Suppressor macrophage treated with lipopolysaccharide for 1 hour (primary cell): ENCODE measurements at regions not wholly inside any gene's neighbourhood (a gene's known extent, or its start where the extent isn't known, plus 50 kb on each side); places are given as distances from the start of the nearest gene placed in this dataset.
"Not testable (repeated sequence)": the region's sequence is repeated elsewhere in the genome, so short reads cannot be mapped to it uniquely, and the experiment has no call there.

Experiments
- DNase-seq, 3 donors: peaks; one replicate each; pipeline ENCODE4 v3.0.0-alpha.2; 2020 to 2022

GRCh38 chr15:21774760-21775159 lies 102.8 kb downstream of the POTEB start:
- DNase-seq: not testable (repeated sequence)

- not testable (repeated sequence) for DNase-seq
Observed at GRCh38 chr15:21766524-21766923, 111.0 kb downstream of the POTEB start.

- not testable (repeated sequence) for DNase-seq
Observed at GRCh38 chr15:21763756-21764155, 113.8 kb downstream of the POTEB start.

DNA sequence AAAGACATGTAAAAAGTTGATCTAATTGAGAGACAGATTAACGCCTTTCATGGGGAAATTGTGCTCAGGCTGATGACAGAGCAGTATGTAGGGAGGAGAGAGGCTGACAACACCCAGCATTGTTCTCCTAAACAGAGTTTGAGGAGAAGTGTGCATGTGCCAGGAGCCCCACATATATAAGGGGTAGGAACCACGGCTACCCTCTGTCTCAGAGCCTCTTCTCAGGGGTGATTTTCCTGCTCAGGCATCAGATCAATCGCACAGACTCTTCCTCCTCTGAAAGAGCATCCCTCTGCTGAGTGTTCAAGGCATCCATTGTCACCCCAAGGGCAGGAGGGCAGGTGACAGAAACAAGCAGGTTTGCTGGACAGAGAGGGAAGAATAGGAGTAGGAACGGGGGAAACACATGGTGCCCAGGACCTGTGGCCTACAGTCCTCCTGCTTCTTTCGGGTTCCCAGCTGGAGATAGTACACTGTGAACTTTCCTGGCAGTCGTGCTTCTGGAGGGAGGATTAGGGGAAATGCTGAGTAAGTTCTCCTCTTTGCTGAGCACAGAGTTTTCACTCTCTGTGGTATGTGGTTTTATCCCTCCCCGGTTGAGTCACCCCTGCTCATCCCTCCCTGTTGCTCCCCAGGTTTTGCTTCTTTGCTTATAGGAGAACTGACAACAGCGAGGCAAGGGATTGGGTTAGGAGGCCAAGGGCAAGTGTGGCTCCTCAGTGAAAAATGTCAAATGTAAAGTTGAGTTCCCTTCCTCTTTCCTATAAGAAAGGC lies 117.1 kb downstream of the POTEB start:
- not testable (repeated sequence) for DNase-seq

- not testable (repeated sequence) for DNase-seq
Observed at GRCh38 chr15:21759401-21760165, 118.0 kb downstream of the POTEB start.

GRCh38 chr15:21753838-21754237 lies 123.7 kb downstream of the POTEB start:
- DNase-seq: not testable (repeated sequence)

DNA sequence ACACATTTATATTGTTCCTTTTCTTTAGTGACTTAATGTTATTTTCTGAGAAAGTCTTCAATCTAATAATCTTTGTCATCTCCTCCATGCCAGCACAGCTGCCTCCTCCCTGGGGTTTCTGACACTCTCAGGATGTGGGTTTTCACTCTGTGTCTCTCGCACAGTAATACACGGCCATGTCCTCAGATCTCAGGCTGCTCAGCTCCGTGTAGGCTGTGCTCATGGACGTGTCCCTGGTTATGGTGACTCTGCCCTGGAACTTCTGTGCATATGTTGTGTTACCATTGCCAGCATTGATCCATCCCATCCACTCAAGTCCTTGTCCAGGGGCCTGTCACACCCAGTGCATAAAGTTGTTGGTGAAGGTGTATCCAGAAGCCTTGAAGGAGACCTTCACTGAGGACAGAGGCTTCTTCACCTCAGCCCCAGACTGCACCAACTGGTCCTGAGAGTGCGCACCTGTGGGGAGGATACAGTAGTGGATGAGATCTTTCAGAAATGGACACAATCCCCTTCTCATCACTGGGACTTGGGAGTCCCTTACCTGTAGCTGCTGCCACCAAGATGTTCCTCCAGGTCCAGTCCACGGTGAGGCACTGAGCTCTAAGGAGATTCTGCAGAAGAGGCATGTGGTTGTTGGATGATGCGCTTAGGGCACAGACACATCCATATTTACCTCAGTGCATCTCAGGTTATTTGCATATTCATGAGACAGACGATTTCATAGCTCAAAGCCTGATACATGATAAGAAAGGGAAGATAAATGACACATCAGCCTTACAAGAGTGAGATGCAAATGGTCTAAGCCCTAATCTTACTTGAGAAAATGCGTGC lies 125.2 kb downstream of the POTEB start:
- not testable (repeated sequence) for DNase-seq

- not testable (repeated sequence) for DNase-seq
Observed at GRCh38 chr15:21749173-21749572, 128.4 kb downstream of the POTEB start.

- not testable (repeated sequence) for DNase-seq
Observed at GRCh38 chr15:21744245-21744915, 133.2 kb downstream of the POTEB start.

GRCh38 chr15:21742067-21742466 lies 135.5 kb downstream of the POTEB start:
- DNase-seq: not testable (repeated sequence)

DNA sequence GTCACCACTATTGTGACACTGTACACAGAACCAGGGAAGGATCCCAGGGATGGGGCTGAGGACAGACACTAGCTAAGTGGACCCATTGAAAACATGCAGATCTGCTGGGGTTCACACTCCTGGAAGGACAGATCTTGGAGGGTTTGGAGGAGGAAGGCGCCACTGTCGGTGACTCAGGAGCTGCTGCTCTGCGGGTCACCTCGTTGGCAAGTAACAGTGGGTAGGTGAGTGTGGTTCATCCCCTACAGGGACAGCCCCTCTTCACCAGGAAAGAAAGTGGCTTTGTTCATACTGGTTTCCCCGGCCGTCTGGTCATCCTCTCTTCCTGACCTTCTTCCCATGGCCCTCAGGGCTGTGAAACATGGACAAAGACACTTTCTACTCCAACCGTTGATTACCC lies 139.5 kb downstream of the POTEB start:
- not testable (repeated sequence) for DNase-seq

GRCh38 chr15:21736443-21736842 lies 141.1 kb downstream of the POTEB start:
- DNase-seq: not testable (repeated sequence)

DNA sequence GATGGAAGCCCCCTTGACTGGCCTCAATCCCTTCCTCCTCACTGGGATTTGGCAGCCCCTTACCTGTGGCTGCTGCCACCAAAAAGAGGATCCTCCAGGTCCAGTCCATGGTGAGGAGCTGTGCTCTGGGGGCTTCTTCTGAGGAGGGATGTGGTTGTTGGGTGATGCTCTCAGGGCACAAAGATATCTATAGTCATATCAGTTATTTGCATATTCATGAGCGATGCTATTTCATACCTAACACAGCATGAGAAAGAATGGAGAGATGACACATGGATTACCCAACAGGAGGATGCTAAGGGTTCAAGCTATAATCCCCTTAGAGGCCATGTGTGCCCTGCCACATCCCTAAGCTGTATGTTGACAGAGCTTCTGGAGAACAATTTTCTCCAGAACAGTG lies 141.7 kb downstream of the POTEB start:
- not testable (repeated sequence) for DNase-seq

GRCh38 chr15:21735368-21735767 lies 142.2 kb downstream of the POTEB start:
- not testable (repeated sequence) for DNase-seq

DNA sequence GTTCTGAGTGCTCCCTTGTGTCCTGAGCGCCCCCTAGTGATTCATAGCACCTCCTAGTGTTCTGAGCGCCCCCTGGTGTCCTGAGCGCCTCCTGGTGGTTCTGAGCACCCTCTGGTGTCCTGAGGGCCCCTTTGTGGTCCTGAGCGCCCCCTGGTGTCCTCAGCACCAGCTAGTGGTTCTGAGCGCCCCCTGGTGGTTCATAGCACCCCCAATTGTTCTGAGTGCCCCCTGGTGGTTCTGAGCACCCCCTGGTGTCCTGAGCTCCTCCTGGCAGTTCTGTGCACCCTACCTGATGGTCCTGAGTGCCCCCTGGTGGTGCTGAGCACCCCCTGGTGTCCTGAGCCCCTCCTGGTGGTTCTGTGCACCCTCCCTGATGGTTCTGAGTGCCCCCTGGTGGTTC lies 146.0 kb downstream of the POTEB start:
- not testable (repeated sequence) for DNase-seq

GRCh38 chr15:21730427-21731405 lies 146.8 kb downstream of the POTEB start:
- DNase-seq: not testable (repeated sequence)

DNA sequence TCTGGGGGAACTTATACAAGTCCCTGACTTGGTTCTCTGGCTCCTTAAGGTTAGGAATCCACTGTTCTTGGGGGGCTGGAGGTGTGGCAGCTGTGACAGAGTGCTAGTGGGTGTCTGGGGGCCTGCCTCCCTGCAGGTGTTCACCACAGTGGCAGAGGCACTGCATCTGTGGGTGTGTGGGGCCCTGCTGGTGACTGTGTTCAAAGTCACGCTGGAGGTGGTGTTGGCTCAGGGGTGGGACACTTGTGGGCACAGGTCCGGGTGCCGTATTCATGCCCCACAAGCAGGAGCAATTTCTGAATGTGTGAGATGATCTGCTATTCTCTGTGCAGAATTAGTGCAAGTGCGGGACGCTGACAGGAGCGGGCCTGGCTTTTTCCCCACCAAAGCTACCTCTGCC lies 152.5 kb downstream of the POTEB start:
- DNase-seq: not testable (repeated sequence)

- DNase-seq: not testable (repeated sequence)
Observed at GRCh38 chr15:21721115-21721514, 156.4 kb downstream of the POTEB start.

GRCh38 chr15:21718779-21719178 lies 158.8 kb downstream of the POTEB start:
- not testable (repeated sequence) for DNase-seq

GRCh38 chr15:21718108-21718507 lies 159.4 kb downstream of the POTEB start:
- DNase-seq: not testable (repeated sequence)

DNA sequence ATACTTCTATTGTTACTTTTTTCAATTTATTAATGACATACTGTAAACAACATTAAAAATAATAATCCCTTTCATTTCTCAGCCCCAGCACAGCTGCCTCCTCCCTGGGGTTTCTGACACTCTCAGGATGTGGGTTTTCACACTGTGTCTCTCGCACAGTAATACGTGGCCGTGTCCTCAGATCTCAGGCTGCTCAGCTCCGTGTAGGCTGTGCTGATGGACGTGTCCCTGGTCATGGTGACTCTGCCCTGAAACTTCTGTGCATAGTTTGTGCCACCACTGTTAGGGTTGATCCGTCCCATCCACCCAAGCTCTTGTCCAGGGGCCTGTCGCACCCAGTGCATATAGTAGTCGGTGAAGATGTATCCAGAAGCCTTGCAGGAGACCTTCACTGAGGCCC lies 159.9 kb downstream of the POTEB start:
- DNase-seq: not testable (repeated sequence)
